ENCODE measurements at regions not wholly inside any gene's neighbourhood (a gene's known extent, or its start where the extent isn't known, plus 50 kb on each side); places are given as distances from the start of the nearest gene placed in this dataset.

DNA sequence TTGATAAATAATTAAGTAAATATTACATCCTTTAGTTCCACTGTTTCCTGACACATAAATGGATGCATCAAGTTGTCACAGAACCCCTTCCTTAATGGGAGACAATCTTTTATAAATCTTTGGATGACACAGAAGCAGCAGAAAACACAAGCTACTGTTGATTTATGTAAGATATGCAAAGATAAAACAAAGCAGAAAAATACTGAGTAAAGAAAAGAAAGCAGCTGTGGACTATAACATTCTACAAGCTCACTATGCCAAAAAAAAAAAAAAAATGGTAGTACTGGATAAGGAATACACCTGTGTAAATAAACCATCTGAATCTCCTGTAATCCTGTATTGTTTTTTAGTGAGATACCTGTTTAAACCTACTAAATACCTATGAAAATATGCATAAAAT is 92.0 kb upstream of the FAM180A start:
- H3K4me3 Mint-ChIP-seq: no peak overlapping the region
- no peak overlapping the region for H3K27ac Mint-ChIP-seq
- H3F3A ChIP-seq (ENCODE audit: low read depth): no peaks in the 10 kb centered on the region
- no peaks in the 10 kb centered on the region for H3K36me3 ChIP-seq
- no peak overlapping the region for H3K9ac ChIP-seq
- no peaks in the 10 kb centered on the region for H3K4me1 Mint-ChIP-seq
- no peaks in the 10 kb centered on the region for H3K4me1 ChIP-seq
- no peak for TF ChIP-seq EZH2phosphoT487 (IDR thresholded peaks at IDR 0.05)
- TF ChIP-seq, protein P1, sequence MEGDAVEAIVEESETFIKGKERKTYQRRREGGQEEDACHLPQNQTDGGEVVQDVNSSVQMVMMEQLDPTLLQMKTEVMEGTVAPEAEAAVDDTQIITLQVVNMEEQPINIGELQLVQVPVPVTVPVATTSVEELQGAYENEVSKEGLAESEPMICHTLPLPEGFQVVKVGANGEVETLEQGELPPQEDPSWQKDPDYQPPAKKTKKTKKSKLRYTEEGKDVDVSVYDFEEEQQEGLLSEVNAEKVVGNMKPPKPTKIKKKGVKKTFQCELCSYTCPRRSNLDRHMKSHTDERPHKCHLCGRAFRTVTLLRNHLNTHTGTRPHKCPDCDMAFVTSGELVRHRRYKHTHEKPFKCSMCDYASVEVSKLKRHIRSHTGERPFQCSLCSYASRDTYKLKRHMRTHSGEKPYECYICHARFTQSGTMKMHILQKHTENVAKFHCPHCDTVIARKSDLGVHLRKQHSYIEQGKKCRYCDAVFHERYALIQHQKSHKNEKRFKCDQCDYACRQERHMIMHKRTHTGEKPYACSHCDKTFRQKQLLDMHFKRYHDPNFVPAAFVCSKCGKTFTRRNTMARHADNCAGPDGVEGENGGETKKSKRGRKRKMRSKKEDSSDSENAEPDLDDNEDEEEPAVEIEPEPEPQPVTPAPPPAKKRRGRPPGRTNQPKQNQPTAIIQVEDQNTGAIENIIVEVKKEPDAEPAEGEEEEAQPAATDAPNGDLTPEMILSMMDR (IDR thresholded peaks at IDR 0.05): no peak
- no peak for TF ChIP-seq EZH2 (IDR thresholded peaks at IDR 0.05)
- no peaks in the 10 kb centered on the region for H3K36me3 Mint-ChIP-seq
- H3K27me3 Mint-ChIP-seq (ENCODE audit: insufficient read depth, low read depth): no peaks in the 10 kb centered on the region
- no peak overlapping the region for H3K4me3 ChIP-seq
- H3K79me2 ChIP-seq (ENCODE audit: low read depth): no peaks in the 10 kb centered on the region
- no peak for DNase-seq (ENCODE audit: low spot score)
- no peak overlapping the region for H2AFZ ChIP-seq (replicated peaks)
- no peak overlapping the region for H3K4me2 ChIP-seq
- no peaks in the 10 kb centered on the region for H3K9me3 Mint-ChIP-seq
- H4K20me1 ChIP-seq (ENCODE audit: low read depth): no peaks in the 10 kb centered on the region
- no peaks in the 10 kb centered on the region for H3K27me3 ChIP-seq
- H3K9me3 ChIP-seq (ENCODE audit: low read depth): no peaks in the 10 kb centered on the region
- H3K27ac ChIP-seq: no peak overlapping the region

DNA sequence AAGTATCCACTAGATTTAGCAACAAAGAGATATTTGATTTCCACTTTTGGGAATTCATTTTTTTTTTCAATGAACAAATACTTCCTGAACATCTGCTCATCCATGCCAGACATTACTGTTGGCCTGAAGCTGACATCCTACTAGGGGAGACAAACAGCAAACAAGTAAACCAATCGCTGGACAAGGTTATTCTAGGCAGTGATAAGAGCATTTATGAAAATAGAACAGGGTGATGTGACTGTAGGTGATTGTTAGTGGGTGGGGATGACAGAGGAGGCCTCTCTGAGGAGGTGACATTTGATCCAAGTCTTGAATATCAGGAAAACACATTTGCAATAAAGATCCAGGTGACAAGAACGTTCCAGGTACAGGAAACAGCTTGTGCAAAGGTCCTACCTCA is 89.1 kb upstream of the FAM180A start:
- Histone ChIP-seq H3K4me3 (no peak overlapping the region), H2AFZ (replicated peaks) (no peak overlapping the region), H3K27me3 (no peaks in the 10 kb centered on the region), H3K9ac (no peak overlapping the region), H3K4me2 (no peak overlapping the region), H3F3A (ENCODE audit: low read depth) (no peaks in the 10 kb centered on the region), H3K79me2 (ENCODE audit: low read depth) (no peaks in the 10 kb centered on the region), H3K36me3 (no peaks in the 10 kb centered on the region), H4K20me1 (ENCODE audit: low read depth) (no peaks in the 10 kb centered on the region), H3K27ac (no peak overlapping the region), H3K4me1 (peaks cover 11% of the 10 kb centered on the region), H3K9me3 (ENCODE audit: low read depth) (no peaks in the 10 kb centered on the region)
- no peaks in the 10 kb centered on the region for H3K27me3 Mint-ChIP-seq (ENCODE audit: insufficient read depth, low read depth)
- TF ChIP-seq, protein P1 (IDR thresholded peaks at IDR 0.05): no peak
- TF ChIP-seq EZH2 (IDR thresholded peaks at IDR 0.05) (no peak), EZH2phosphoT487 (IDR thresholded peaks at IDR 0.05) (no peak)
- no peak overlapping the region for H3K27ac Mint-ChIP-seq
- no peaks in the 10 kb centered on the region for H3K36me3 Mint-ChIP-seq
- DNase-seq (ENCODE audit: low spot score): no peak
- no peaks in the 10 kb centered on the region for H3K9me3 Mint-ChIP-seq
- H3K4me1 Mint-ChIP-seq: peaks cover 7% of the 10 kb centered on the region
- no peak overlapping the region for H3K4me3 Mint-ChIP-seq

DNA sequence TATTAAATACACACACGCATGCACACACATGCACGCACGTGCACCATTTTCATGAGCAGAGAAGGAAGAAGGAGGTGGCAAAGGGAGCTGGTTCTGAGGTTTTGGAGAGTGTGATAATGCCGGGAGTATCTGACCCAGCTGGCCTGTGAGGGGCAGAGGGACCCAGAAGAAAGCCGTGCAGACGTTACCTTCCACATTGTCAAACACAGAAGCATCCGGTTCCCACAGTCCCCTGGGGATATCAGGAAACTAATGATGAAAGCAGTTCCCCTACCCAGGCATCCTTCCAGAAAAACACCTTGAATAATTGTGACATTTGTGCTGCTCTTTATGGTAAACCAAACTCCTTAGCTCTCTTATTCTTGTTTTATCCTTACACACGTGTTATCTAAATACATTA is 85.7 kb upstream of the FAM180A start:
- H3K9me3 Mint-ChIP-seq: no peaks in the 10 kb centered on the region
- peaks cover 3% of the 10 kb centered on the region for H3K27me3 Mint-ChIP-seq (ENCODE audit: insufficient read depth, low read depth)
- peak overlapping the region; percentile 50 for H2AFZ ChIP-seq (replicated peaks)
- no peak overlapping the region for H3K4me3 Mint-ChIP-seq
- no peak overlapping the region for H3K4me3 ChIP-seq
- no peak overlapping the region for H3K27ac Mint-ChIP-seq
- H3K9me3 ChIP-seq (ENCODE audit: low read depth): no peaks in the 10 kb centered on the region
- no peak overlapping the region for H3K9ac ChIP-seq
- H3K79me2 ChIP-seq (ENCODE audit: low read depth): no peaks in the 10 kb centered on the region
- no peak overlapping the region for H3K4me2 ChIP-seq
- TF ChIP-seq, protein P1 (IDR thresholded peaks at IDR 0.05): no peak
- TF ChIP-seq EZH2phosphoT487 (IDR thresholded peaks at IDR 0.05): no peak
- no peak for TF ChIP-seq EZH2 (IDR thresholded peaks at IDR 0.05)
- no peaks in the 10 kb centered on the region for H3F3A ChIP-seq (ENCODE audit: low read depth)
- H3K27me3 ChIP-seq: no peaks in the 10 kb centered on the region
- no peak for DNase-seq (ENCODE audit: low spot score)
- H3K27ac ChIP-seq: no peak overlapping the region
- peaks cover 11% of the 10 kb centered on the region for H3K4me1 ChIP-seq
- H3K4me1 Mint-ChIP-seq: peaks cover 7% of the 10 kb centered on the region
- no peaks in the 10 kb centered on the region for H3K36me3 ChIP-seq
- no peaks in the 10 kb centered on the region for H3K36me3 Mint-ChIP-seq
- H4K20me1 ChIP-seq (ENCODE audit: low read depth): no peaks in the 10 kb centered on the region
